GM12878 (cell line): ENCODE measurements at regions not wholly inside any gene's neighbourhood (a gene's known extent, or its start where the extent isn't known, plus 50 kb on each side); places are given as distances from the start of the nearest gene placed in this dataset.

Source experiments
- ATAC-seq: fragments of 200-7000 bp; cut with Tn5 transposase; 3 replicates; pipeline ENCODE4 v1.9.1; 2020; ENCODE audit warnings: mild to moderate bottlenecking, moderate library complexity
- BruUV-seq: library from RNA; stranded (reverse); fragments of 400-500 nt; replicated peaks from 2 replicates; lab custom pipeline; 2021; lab: Mats Ljungman, UMichigan
- CTCF ChIA-PET: fragments of 300-600 bp; sonication (Branson Sonifier 250); formaldehyde crosslinking; extraction: SDS; loops from one replicate; lab custom pipeline; 2021; ENCODE audit warnings: inconsistent platforms; lab: Yijun Ruan, JAX
- POLR2A ChIA-PET: fragments of 350-600 bp; formaldehyde crosslinking; extraction: SDS; loops from one replicate; lab custom pipeline; 2021; ENCODE audit warnings: inconsistent platforms; lab: Charles Lee
- RAD21 ChIA-PET: fragments of 300-600 bp; sonication (Branson Sonifier 250); formaldehyde crosslinking; loops from one replicate; lab custom pipeline; 2023; ENCODE audit warnings: antibody characterized with exemption; ENCODE audit not compliant: unreplicated experiment; lab: Charles Lee
- SMC1A ChIA-PET: fragments of 300-600 bp; sonication (Branson Sonifier 250); formaldehyde crosslinking; loops from one replicate; lab custom pipeline; 2023; ENCODE audit not compliant: unreplicated experiment, uncharacterized antibody; lab: Charles Lee
- DNase-seq: peaks from one replicate; pipeline ENCODE4 v3.0.0-alpha.2; 2011; ENCODE audit warnings: low read depth, low spot score
- FAIRE-seq: peaks from 3 replicates; lab custom pipeline; 2011; peaks lifted over from hg19 to GRCh38; lab: Jason Lieb, UNC
- H2AFZ ChIP-seq: 2 replicates; pipeline ENCODE4 v1.6.0; 2011; ENCODE audit warnings: low read depth, low read length, control low read depth; ENCODE audit not compliant: control insufficient read depth
- H3K27ac ChIP-seq: 2 replicates; pipeline ENCODE4 v1.5.1; 2011; ENCODE audit warnings: control low read depth; ENCODE audit not compliant: control insufficient read depth, insufficient read depth
- H3K27me3 ChIP-seq, 2 experiments: replicated peaks in 1 of 2; 2 replicates each; pipeline versions ENCODE4 v1.6.0 to v1.6.1; 2011; ENCODE audit warnings: low read length in 1 of 2; ENCODE audit not compliant: control insufficient read depth in 2 of 2, insufficient read depth in 2 of 2
- H3K36me3 ChIP-seq, 2 experiments: 2 replicates each; pipeline ENCODE4 v1.5.1; 2011; ENCODE audit warnings: low read length in 1 of 2; ENCODE audit not compliant: control insufficient read depth in 2 of 2, insufficient read depth in 2 of 2
- H3K4me1 ChIP-seq: 2 replicates; pipeline ENCODE4 v1.6.1; 2011; ENCODE audit warnings: mild to moderate bottlenecking, low read length, moderate library complexity, mixed read lengths; ENCODE audit not compliant: control insufficient read depth, insufficient read depth
- H3K4me2 ChIP-seq: 2 replicates; pipeline ENCODE4 v1.6.0; 2011; ENCODE audit warnings: control low read depth; ENCODE audit not compliant: control insufficient read depth, insufficient read depth
- H3K4me3 ChIP-seq: fragments of 200-600 bp; sonication (generic); 2 replicates; pipeline ENCODE4 v1.5.1; 2016
- H3K79me2 ChIP-seq: 2 replicates; pipeline ENCODE4 v1.6.0; 2011; ENCODE audit warnings: low read length; ENCODE audit not compliant: control insufficient read depth, insufficient read depth
- H3K9ac ChIP-seq: 2 replicates; pipeline ENCODE4 v1.8.0; 2011; ENCODE audit warnings: low read length, control low read depth, mixed read lengths; ENCODE audit not compliant: control insufficient read depth, insufficient read depth
- H3K9me3 ChIP-seq: replicated peaks from 3 replicates; pipeline ENCODE4 v1.5.1; 2011; ENCODE audit warnings: mild to moderate bottlenecking, low read length; ENCODE audit not compliant: control insufficient read depth, insufficient read depth
- H4K20me1 ChIP-seq: 2 replicates; pipeline ENCODE4 v1.6.0; 2011; ENCODE audit not compliant: control insufficient read depth, insufficient read depth
- BRCA1 ChIP-seq: IDR thresholded peaks from 2 replicates; pipeline ENCODE4 v1.6.1; 2011; ENCODE audit warnings: low read depth, low read length, improper control_type of control experiment
- EGR1 ChIP-seq, 2 experiments: IDR thresholded peaks; 1 replicate in 1 of 2; 2 replicates in 1 of 2; pipeline ENCODE4 v1.6.1; 2011 to 2012; ENCODE audit warnings: low read depth in 2 of 2, low read length in 2 of 2, borderline replicate concordance in 1 of 2, mild to moderate bottlenecking in 1 of 2, moderate library complexity in 1 of 2
- ETV6 ChIP-seq, 2 experiments: fragments of 450-650 bp in 1 of 2; IDR thresholded peaks in 1 of 2; conservative IDR thresholded peaks in 1 of 2; 2 replicates each; pipeline ENCODE4 v1.6.1; 2014; ENCODE audit warnings: antibody characterized with exemption in 1 of 2, borderline replicate concordance in 1 of 2, low read depth in 1 of 2, mild to moderate bottlenecking in 1 of 2, moderate library complexity in 1 of 2
- EZH2 ChIP-seq: IDR thresholded peaks from 2 replicates; pipeline ENCODE4 v1.6.1; 2012; ENCODE audit warnings: low read depth, mild to moderate bottlenecking, control low read depth, inconsistent platforms, low read length, borderline replicate concordance; ENCODE audit not compliant: control insufficient read depth
- HDGF ChIP-seq: fragments of 450-650 bp; IDR thresholded peaks from 2 replicates; pipeline ENCODE4 v1.6.1; 2016; ENCODE audit warnings: antibody characterized with exemption
- JUNB ChIP-seq: IDR thresholded peaks from 2 replicates; pipeline ENCODE4 v1.6.1; 2016; ENCODE audit warnings: antibody characterized with exemption, mild to moderate bottlenecking
- KLF5 ChIP-seq: fragments of 450-650 bp; IDR thresholded peaks from 2 replicates; pipeline ENCODE4 v1.6.1; 2014; ENCODE audit warnings: mild to moderate bottlenecking; ENCODE audit not compliant: partially characterized antibody
- NFIC ChIP-seq: IDR thresholded peaks from 2 replicates; pipeline ENCODE4 v1.6.1; 2012; ENCODE audit warnings: low read depth, mild to moderate bottlenecking, inconsistent platforms, low read length, moderate library complexity
- NFXL1 ChIP-seq: fragments of 450-650 bp; IDR thresholded peaks from 2 replicates; pipeline ENCODE4 v1.6.1; 2017; ENCODE audit warnings: antibody characterized with exemption, mild to moderate bottlenecking, borderline replicate concordance
- PBX3 ChIP-seq: IDR thresholded peaks from 2 replicates; pipeline ENCODE4 v1.6.1; 2011; ENCODE audit warnings: mild to moderate bottlenecking, low read depth, low read length, moderate library complexity; ENCODE audit not compliant: insufficient replicate concordance
- RAD51 ChIP-seq: fragments of 450-650 bp; IDR thresholded peaks from 2 replicates; pipeline ENCODE4 v1.6.1; 2016; ENCODE audit warnings: moderate library complexity, mild to moderate bottlenecking, inconsistent platforms
- RBBP5 ChIP-seq: fragments of 200-600 bp; sonication (generic); conservative IDR thresholded peaks from 2 replicates; pipeline ENCODE4 v1.6.1; 2016
- RCOR1 ChIP-seq: conservative IDR thresholded peaks from 2 replicates; pipeline ENCODE4 v1.6.1; 2012; ENCODE audit warnings: low read depth, low read length, improper control_type of control experiment
- RFX5 ChIP-seq: IDR thresholded peaks from 2 replicates; pipeline ENCODE4 v1.6.1; 2011; ENCODE audit warnings: low read depth, low read length, improper control_type of control experiment
- TCF3 ChIP-seq: IDR thresholded peaks from 2 replicates; pipeline ENCODE4 v1.6.1; 2012; ENCODE audit warnings: low read depth, mild to moderate bottlenecking, low read length, borderline replicate concordance; ENCODE audit not compliant: insufficient read depth
- TCF7 ChIP-seq: IDR thresholded peaks from 2 replicates; pipeline ENCODE4 v1.6.1; 2014; ENCODE audit warnings: antibody characterized with exemption, borderline replicate concordance
- YY1 ChIP-seq: IDR thresholded peaks from 2 replicates; pipeline ENCODE4 v1.6.1; 2011; ENCODE audit warnings: low read depth, mild to moderate bottlenecking, low read length
- ZBED1 ChIP-seq: IDR thresholded peaks from 2 replicates; pipeline ENCODE4 v1.6.1; 2016; ENCODE audit warnings: borderline replicate concordance
- WGBS: methylation state at CpG from one replicate; pipeline ENCODE4 v1.1.6; 2016; ENCODE audit warnings: low lambda C conversion rate; ENCODE audit not compliant: insufficient replicate concordance, insufficient coverage; ENCODE audit errors: missing lambda C conversion rate; 5-methylcytosine and 5-hydroxymethylcytosine counted together
- in situ Hi-C: fragments of 300-500 bp; cut with MboI; formaldehyde crosslinking; loops from 9 replicates; pipeline ENCODE4 v1.14.3; 2018; ENCODE audit warnings: mixed read lengths
- intact Hi-C: fragments of 100-400 bp; cut with micrococcal nuclease; formaldehyde crosslinking; loops from one replicate; pipeline ENCODE4 v1.14.2; 2022; ENCODE audit not compliant: unreplicated experiment
- TF ChIP-seq, protein P1 (sequence below): fragments of 450-650 bp; IDR thresholded peaks from 2 replicates; pipeline ENCODE4 v1.6.1; 2017; ENCODE audit warnings: mild to moderate bottlenecking, moderate library complexity
- TF ChIP-seq, protein P2 (sequence below): IDR thresholded peaks from 2 replicates; pipeline ENCODE4 v1.6.1; 2012; ENCODE audit warnings: low read depth, low read length, improper control_type of control experiment

DNA sequence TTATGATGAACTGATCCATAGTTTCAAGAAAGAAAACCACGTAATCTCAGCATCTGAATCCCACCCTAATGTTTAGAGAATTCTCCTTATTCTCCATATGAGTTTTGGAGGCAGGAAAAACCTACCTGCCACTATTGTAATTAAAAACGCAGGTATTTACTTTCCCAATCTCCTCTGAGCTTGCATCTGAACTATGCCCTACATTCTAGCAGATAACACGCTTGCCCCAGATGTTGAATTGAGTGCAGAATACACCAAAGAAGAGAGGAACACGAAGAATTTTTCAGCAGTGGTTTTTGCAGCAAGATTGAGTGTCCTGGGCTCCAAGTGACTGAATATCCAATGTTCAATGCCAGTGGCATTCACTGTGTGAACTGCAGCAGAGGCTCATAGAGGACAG, 182.4 kb downstream of the COX18 start:
- Histone ChIP-seq H3K4me1 (no peaks in the 10 kb centered on the region), H3K27ac (no peak overlapping the region), H3K4me2 (no peak overlapping the region), H3K9me3 (no peaks in the 10 kb centered on the region), H3K79me2 (no peaks in the 10 kb centered on the region), H3K4me3 (no peak overlapping the region), H2AFZ (no peak overlapping the region), H3K27me3 (no peaks in the 10 kb centered on the region), H3K36me3 (no peaks in the 10 kb centered on the region), H3K9ac (no peak overlapping the region), H4K20me1 (no peaks in the 10 kb centered on the region)
- BruUV-seq = no TSS peak
- WGBS = 1% methylated on average over 4 of the region's 4 CpGs
- TF ChIP-seq BRCA1 (no peak), JUNB (no peak), NFIC (no peak), RBBP5 (no peak), TCF3 (no peak), NFXL1 (no peak), ETV6 (conservative IDR thresholded peaks at IDR 0.05 in 1 of 2, IDR thresholded peaks at IDR 0.05 in 1 of 2; ENCODE audit: borderline replicate concordance in 1 of 2, low read depth in 1 of 2) (no peak), KLF5 (no peak), HDGF (no peak), PBX3 (no peak), TCF7 (no peak), YY1 (no peak), ZBED1 (no peak), RFX5 (no peak), RCOR1 (no peak), RAD51 (no peak), EZH2 (no peak), EGR1 (IDR thresholded peaks at IDR 0.05; ENCODE audit: borderline replicate concordance in 1 of 2, low read depth in 2 of 2, low read length in 2 of 2) (no peak)
- TF ChIP-seq, protein P1, sequence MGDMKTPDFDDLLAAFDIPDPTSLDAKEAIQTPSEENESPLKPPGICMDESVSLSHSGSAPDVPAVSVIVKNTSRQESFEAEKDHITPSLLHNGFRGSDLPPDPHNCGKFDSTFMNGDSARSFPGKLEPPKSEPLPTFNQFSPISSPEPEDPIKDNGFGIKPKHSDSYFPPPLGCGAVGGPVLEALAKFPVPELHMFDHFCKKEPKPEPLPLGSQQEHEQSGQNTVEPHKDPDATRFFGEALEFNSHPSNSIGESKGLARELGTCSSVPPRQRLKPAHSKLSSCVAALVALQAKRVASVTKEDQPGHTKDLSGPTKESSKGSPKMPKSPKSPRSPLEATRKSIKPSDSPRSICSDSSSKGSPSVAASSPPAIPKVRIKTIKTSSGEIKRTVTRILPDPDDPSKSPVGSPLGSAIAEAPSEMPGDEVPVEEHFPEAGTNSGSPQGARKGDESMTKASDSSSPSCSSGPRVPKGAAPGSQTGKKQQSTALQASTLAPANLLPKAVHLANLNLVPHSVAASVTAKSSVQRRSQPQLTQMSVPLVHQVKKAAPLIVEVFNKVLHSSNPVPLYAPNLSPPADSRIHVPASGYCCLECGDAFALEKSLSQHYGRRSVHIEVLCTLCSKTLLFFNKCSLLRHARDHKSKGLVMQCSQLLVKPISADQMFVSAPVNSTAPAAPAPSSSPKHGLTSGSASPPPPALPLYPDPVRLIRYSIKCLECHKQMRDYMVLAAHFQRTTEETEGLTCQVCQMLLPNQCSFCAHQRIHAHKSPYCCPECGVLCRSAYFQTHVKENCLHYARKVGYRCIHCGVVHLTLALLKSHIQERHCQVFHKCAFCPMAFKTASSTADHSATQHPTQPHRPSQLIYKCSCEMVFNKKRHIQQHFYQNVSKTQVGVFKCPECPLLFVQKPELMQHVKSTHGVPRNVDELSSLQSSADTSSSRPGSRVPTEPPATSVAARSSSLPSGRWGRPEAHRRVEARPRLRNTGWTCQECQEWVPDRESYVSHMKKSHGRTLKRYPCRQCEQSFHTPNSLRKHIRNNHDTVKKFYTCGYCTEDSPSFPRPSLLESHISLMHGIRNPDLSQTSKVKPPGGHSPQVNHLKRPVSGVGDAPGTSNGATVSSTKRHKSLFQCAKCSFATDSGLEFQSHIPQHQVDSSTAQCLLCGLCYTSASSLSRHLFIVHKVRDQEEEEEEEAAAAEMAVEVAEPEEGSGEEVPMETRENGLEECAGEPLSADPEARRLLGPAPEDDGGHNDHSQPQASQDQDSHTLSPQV = no peak
- TF ChIP-seq, protein P2, sequence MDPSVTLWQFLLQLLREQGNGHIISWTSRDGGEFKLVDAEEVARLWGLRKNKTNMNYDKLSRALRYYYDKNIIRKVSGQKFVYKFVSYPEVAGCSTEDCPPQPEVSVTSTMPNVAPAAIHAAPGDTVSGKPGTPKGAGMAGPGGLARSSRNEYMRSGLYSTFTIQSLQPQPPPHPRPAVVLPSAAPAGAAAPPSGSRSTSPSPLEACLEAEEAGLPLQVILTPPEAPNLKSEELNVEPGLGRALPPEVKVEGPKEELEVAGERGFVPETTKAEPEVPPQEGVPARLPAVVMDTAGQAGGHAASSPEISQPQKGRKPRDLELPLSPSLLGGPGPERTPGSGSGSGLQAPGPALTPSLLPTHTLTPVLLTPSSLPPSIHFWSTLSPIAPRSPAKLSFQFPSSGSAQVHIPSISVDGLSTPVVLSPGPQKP = no peak
- in situ Hi-C loops = no loop called here
- POLR2A ChIA-PET = no interaction called here
- ATAC-seq (no peak), DNase-seq (no peak), FAIRE-seq (no peak)
- CTCF ChIA-PET = no interaction called here
- SMC1A ChIA-PET = no interaction called here
- intact Hi-C loops = no loop called here
- RAD21 ChIA-PET = no interaction called here
